Neural cell (in vitro differentiated cells): ENCODE measurements at regions not wholly inside any gene's neighbourhood (a gene's known extent, or its start where the extent isn't known, plus 50 kb on each side); places are given as distances from the start of the nearest gene placed in this dataset.

ENCODE experiments used
- H2AFZ ChIP-seq: fragments of 200-600, 300-800 bp; sonication (generic), shearing (Covaris generic); 2 replicates; pipeline ENCODE4 v1.6.0; 2014; ENCODE audit warnings: low read depth, mild to moderate bottlenecking, antibody characterized with exemption, low read length, moderate library complexity
- H3F3A ChIP-seq: fragments of 200-600 bp; shearing (Covaris generic); 2 replicates; pipeline ENCODE4 v1.6.1; 2016; ENCODE audit warnings: mild to moderate bottlenecking, moderate library complexity, mixed read lengths, antibody characterized with exemption, low read length; ENCODE audit not compliant: insufficient read depth, poor library complexity, severe bottlenecking
- H3K27ac ChIP-seq: fragments of 200-600, 300-800 bp; sonication (generic), shearing (Covaris generic); 2 replicates; pipeline ENCODE4 v1.5.1; 2014; ENCODE audit warnings: mild to moderate bottlenecking, low read length, moderate library complexity
- H3K27me3 ChIP-seq: fragments of 300-800, 200-600 bp; sonication (generic), shearing (Covaris generic); 2 replicates; pipeline ENCODE4 v1.6.0; 2014; ENCODE audit warnings: mild to moderate bottlenecking, low read depth, low read length, moderate library complexity; ENCODE audit not compliant: insufficient read depth
- H3K36me3 ChIP-seq: fragments of 300-800, 200-600 bp; sonication (generic), shearing (Covaris generic); 2 replicates; pipeline ENCODE4 v1.5.1; 2014; ENCODE audit warnings: mild to moderate bottlenecking, antibody characterized with exemption, low read length, moderate library complexity; ENCODE audit not compliant: insufficient read depth
- H3K4me2 ChIP-seq: fragments of 300-800, 200-600 bp; sonication (generic), shearing (Covaris generic); 2 replicates; pipeline ENCODE4 v1.6.0; 2014; ENCODE audit warnings: mild to moderate bottlenecking, low read length
- H3K4me3 ChIP-seq: fragments of 300-800, 200-600 bp; sonication (generic), shearing (Covaris generic); 2 replicates; pipeline ENCODE4 v1.5.1; 2014; ENCODE audit warnings: mild to moderate bottlenecking, low read length, moderate library complexity
- H3K79me2 ChIP-seq: fragments of 200-600 bp; shearing (Covaris generic); replicated peaks from 2 replicates; pipeline ENCODE4 v1.6.0; 2014; ENCODE audit warnings: mild to moderate bottlenecking, low read length, moderate library complexity; ENCODE audit not compliant: insufficient read depth
- H3K9ac ChIP-seq: fragments of 300-800, 200-600 bp; sonication (generic), shearing (Covaris generic); 2 replicates; pipeline ENCODE4 v1.6.1; 2016; ENCODE audit warnings: mild to moderate bottlenecking, low read length, mixed read lengths
- H3K9me2 ChIP-seq: fragments of 200-600 bp; shearing (Covaris generic); 2 replicates; pipeline ENCODE4 v1.6.1; 2016; ENCODE audit warnings: mild to moderate bottlenecking, low read length, mixed read lengths; ENCODE audit not compliant: insufficient read depth
- H3K9me3 ChIP-seq: fragments of 200-600, 300-800 bp; sonication (generic), shearing (Covaris generic); 2 replicates; pipeline ENCODE4 v1.6.1; 2016; ENCODE audit warnings: mild to moderate bottlenecking, mixed run types, low read length, moderate library complexity, mixed read lengths
- H4K20me1 ChIP-seq: fragments of 200-600 bp; shearing (Covaris generic); 2 replicates; pipeline ENCODE4 v1.6.1; 2016; ENCODE audit warnings: mild to moderate bottlenecking, mixed run types; ENCODE audit not compliant: insufficient read depth
- EP300 ChIP-seq: fragments of 450-650 bp; conservative IDR thresholded peaks from 2 replicates; pipeline ENCODE4 v1.6.1; 2014; ENCODE audit warnings: antibody characterized with exemption, mild to moderate bottlenecking, moderate library complexity; ENCODE audit not compliant: poor library complexity, severe bottlenecking
- EZH2 ChIP-seq: fragments of 200-600, 300-800 bp; shearing (Covaris generic), sonication (generic); IDR thresholded peaks from 2 replicates; pipeline ENCODE4 v1.6.1; 2014; ENCODE audit warnings: antibody characterized with exemption, low read length, borderline replicate concordance, mild to moderate bottlenecking; ENCODE audit not compliant: insufficient read depth, poor library complexity, severe bottlenecking
- MXI1 ChIP-seq: fragments of 450-650 bp; conservative IDR thresholded peaks from 2 replicates; pipeline ENCODE4 v1.6.1; 2014; ENCODE audit warnings: antibody characterized with exemption, mild to moderate bottlenecking; ENCODE audit not compliant: poor library complexity, severe bottlenecking
- POLR2AphosphoS5 ChIP-seq: IDR thresholded peaks from 2 replicates; pipeline ENCODE4 v1.6.1; 2012
- SMC3 ChIP-seq: fragments of 450-650 bp; conservative IDR thresholded peaks from 2 replicates; pipeline ENCODE4 v1.6.1; 2014; ENCODE audit warnings: antibody characterized with exemption, mild to moderate bottlenecking, moderate library complexity; ENCODE audit not compliant: poor library complexity
- TAF1 ChIP-seq: IDR thresholded peaks from 2 replicates; pipeline ENCODE4 v1.6.1; 2012; ENCODE audit warnings: low read depth
- TF ChIP-seq, protein P1 (sequence below): fragments of 450-650 bp; IDR thresholded peaks from 2 replicates; pipeline ENCODE4 v1.5.1; 2014; ENCODE audit warnings: antibody characterized with exemption, mild to moderate bottlenecking, moderate library complexity; ENCODE audit not compliant: poor library complexity, severe bottlenecking
- TF ChIP-seq, protein P2 (sequence below): IDR thresholded peaks from 2 replicates; pipeline ENCODE4 v1.6.1; 2012; ENCODE audit warnings: borderline replicate concordance

- TF ChIP-seq, protein P1, sequence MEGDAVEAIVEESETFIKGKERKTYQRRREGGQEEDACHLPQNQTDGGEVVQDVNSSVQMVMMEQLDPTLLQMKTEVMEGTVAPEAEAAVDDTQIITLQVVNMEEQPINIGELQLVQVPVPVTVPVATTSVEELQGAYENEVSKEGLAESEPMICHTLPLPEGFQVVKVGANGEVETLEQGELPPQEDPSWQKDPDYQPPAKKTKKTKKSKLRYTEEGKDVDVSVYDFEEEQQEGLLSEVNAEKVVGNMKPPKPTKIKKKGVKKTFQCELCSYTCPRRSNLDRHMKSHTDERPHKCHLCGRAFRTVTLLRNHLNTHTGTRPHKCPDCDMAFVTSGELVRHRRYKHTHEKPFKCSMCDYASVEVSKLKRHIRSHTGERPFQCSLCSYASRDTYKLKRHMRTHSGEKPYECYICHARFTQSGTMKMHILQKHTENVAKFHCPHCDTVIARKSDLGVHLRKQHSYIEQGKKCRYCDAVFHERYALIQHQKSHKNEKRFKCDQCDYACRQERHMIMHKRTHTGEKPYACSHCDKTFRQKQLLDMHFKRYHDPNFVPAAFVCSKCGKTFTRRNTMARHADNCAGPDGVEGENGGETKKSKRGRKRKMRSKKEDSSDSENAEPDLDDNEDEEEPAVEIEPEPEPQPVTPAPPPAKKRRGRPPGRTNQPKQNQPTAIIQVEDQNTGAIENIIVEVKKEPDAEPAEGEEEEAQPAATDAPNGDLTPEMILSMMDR, result no peak
- no peak for TF ChIP-seq TAF1
These were observed 809.3 kb upstream of the CDH6 start (continued) for GRCh38 chr5:30384171-30384570.

DNA sequence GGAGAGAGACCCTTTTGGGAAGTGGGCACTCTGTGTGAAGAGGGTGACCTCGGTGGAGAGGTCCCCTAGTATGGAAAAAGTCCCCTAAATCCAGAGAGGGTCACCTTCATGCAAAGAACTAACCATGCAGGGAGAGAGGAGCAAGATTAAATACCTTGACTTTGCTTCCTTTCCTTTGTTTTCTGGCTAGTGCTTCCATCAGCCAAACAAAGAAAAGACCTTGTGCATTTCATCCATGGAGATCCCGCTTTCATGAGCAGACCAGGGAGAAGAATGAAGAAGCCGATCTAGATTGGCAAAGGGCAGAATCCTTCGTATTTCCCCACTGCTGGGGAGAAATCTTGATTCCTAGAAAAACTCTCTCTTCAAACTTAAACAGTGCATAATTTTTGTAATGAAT lies 813.3 kb upstream of the CDH6 start:
- Histone ChIP-seq H3K4me2 (no peak overlapping the region), H4K20me1 (no peaks in the 10 kb centered on the region), H3K27me3 (no peaks in the 10 kb centered on the region), H3K4me3 (no peak overlapping the region), H3K79me2 (no peaks in the 10 kb centered on the region), H3F3A (no peaks in the 10 kb centered on the region), H3K9me2 (no peaks in the 10 kb centered on the region), H2AFZ (no peak overlapping the region), H3K9me3 (no peaks in the 10 kb centered on the region), H3K9ac (no peak overlapping the region), H3K27ac (no peak overlapping the region), H3K36me3 (no peaks in the 10 kb centered on the region)
- TF ChIP-seq EP300, result no peak
- TF ChIP-seq, protein P1, result no peak
- TF ChIP-seq POLR2AphosphoS5, result no peak
- no peak for TF ChIP-seq EZH2
- no peak for TF ChIP-seq SMC3
- TF ChIP-seq TAF1, result no peak
- TF ChIP-seq, protein P2, sequence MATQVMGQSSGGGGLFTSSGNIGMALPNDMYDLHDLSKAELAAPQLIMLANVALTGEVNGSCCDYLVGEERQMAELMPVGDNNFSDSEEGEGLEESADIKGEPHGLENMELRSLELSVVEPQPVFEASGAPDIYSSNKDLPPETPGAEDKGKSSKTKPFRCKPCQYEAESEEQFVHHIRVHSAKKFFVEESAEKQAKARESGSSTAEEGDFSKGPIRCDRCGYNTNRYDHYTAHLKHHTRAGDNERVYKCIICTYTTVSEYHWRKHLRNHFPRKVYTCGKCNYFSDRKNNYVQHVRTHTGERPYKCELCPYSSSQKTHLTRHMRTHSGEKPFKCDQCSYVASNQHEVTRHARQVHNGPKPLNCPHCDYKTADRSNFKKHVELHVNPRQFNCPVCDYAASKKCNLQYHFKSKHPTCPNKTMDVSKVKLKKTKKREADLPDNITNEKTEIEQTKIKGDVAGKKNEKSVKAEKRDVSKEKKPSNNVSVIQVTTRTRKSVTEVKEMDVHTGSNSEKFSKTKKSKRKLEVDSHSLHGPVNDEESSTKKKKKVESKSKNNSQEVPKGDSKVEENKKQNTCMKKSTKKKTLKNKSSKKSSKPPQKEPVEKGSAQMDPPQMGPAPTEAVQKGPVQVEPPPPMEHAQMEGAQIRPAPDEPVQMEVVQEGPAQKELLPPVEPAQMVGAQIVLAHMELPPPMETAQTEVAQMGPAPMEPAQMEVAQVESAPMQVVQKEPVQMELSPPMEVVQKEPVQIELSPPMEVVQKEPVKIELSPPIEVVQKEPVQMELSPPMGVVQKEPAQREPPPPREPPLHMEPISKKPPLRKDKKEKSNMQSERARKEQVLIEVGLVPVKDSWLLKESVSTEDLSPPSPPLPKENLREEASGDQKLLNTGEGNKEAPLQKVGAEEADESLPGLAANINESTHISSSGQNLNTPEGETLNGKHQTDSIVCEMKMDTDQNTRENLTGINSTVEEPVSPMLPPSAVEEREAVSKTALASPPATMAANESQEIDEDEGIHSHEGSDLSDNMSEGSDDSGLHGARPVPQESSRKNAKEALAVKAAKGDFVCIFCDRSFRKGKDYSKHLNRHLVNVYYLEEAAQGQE, result no peak
- no peak for TF ChIP-seq MXI1

DNA sequence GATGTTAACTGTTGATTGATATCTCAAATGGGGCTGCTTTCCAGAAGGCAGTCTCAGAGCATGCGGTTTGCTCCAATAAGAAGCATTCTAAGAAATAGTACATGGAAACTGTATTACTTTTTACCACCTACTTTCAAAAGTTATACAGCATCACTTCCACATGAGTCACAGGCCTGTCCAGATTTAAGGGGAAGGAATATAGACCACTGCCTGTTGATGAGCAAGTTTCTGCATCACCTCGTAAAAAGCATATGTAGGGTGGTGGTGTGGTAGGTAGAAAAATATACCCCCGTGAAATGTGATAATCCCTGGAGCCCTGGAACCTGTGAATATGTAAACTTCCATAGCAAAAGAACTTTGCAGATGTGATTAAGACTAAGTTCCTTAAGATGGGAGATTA lies 816.6 kb upstream of the CDH6 start:
- Histone ChIP-seq H3K9me2 (no peaks in the 10 kb centered on the region), H3K4me3 (no peak overlapping the region), H3K79me2 (no peaks in the 10 kb centered on the region), H3K9me3 (no peaks in the 10 kb centered on the region), H3K27me3 (no peaks in the 10 kb centered on the region), H2AFZ (no peak overlapping the region), H4K20me1 (no peaks in the 10 kb centered on the region), H3K9ac (no peak overlapping the region), H3K4me2 (no peak overlapping the region), H3K27ac (no peak overlapping the region), H3F3A (no peaks in the 10 kb centered on the region), H3K36me3 (no peaks in the 10 kb centered on the region)
- TF ChIP-seq EP300, result no peak
